ENCODE measurements at regions not wholly inside any gene's neighbourhood (a gene's known extent, or its start where the extent isn't known, plus 50 kb on each side); places are given as distances from the start of the nearest gene placed in this dataset.

DNA sequence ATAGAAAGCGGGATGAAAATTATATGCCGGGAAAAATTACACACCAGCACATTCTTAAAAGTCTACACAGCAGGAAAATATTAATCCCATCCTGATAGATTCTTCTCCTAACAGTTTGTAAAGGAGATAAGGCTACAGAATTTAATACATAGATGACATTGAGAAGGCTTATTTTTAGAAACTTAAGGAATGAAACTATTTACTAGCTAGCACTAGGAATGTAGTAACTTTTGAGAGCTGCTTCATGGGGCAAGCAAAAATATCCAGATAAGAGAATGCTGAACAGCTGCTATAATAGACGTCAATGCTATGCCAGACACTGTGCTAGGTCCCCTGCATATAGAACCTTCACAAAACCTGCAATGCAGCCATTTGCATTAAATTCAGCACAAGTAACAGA, 912.7 kb upstream of the NR2F2 start:
- BruUV-seq (replicated peaks): no TSS peak
- CTCF ChIA-PET: no interaction called here
- Histone ChIP-seq H3K4me3 (ENCODE audit: low read depth, low read length, poor library complexity, severe bottlenecking) (no peak overlapping the region), H3K4me1 (ENCODE audit: insufficient read depth, low read length, poor library complexity, severe bottlenecking) (no peaks in the 10 kb centered on the region), H3K36me3 (ENCODE audit: insufficient read depth, low read length, poor library complexity, severe bottlenecking) (no peaks in the 10 kb centered on the region), H3K27me3 (replicated peaks; ENCODE audit: insufficient read depth, low read depth, low read length, poor library complexity) (no peaks in the 10 kb centered on the region), H3K9me3 (ENCODE audit: low read depth, low read length, poor library complexity, severe bottlenecking) (no peaks in the 10 kb centered on the region), H3K27ac (ENCODE audit: low read depth, low read length, poor library complexity, severe bottlenecking) (no peak overlapping the region)
- intact Hi-C loops (cut with micrococcal nuclease; ENCODE audit: unreplicated experiment): no loop called here
- no peak for TF ChIP-seq EZH2 (IDR thresholded peaks at IDR 0.05; ENCODE audit: borderline replicate concordance, low read depth, low read length, poor library complexity, severe bottlenecking)
- TF ChIP-seq, protein P1, sequence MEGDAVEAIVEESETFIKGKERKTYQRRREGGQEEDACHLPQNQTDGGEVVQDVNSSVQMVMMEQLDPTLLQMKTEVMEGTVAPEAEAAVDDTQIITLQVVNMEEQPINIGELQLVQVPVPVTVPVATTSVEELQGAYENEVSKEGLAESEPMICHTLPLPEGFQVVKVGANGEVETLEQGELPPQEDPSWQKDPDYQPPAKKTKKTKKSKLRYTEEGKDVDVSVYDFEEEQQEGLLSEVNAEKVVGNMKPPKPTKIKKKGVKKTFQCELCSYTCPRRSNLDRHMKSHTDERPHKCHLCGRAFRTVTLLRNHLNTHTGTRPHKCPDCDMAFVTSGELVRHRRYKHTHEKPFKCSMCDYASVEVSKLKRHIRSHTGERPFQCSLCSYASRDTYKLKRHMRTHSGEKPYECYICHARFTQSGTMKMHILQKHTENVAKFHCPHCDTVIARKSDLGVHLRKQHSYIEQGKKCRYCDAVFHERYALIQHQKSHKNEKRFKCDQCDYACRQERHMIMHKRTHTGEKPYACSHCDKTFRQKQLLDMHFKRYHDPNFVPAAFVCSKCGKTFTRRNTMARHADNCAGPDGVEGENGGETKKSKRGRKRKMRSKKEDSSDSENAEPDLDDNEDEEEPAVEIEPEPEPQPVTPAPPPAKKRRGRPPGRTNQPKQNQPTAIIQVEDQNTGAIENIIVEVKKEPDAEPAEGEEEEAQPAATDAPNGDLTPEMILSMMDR (conservative IDR thresholded peaks at IDR 0.05; ENCODE audit: low read depth, low read length): no peak
- no peak for DNase-seq (ENCODE audit: low spot score)
- POLR2A ChIA-PET (ENCODE audit: low non-redundant PET): no interaction called here

DNA sequence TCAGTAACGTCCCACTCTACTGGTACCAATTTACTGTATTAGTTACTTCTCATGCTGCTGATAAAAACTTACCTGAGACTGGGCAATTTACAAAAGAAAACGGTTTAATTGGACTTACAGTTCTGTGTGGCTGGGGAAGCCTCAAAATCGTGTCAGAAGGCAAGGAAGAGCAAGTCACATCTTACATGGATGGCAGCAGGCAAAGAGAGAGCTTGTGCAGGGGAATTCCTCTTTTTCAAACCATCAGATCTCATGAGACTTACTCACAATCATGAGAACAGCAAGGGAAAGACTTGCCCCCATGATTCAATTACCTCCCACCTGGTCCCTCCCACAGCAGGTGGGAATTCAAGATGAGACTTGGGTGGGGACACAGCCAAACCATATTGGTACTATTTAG, 908.2 kb upstream of the NR2F2 start:
- H3K4me3 ChIP-seq (ENCODE audit: low read depth, low read length, poor library complexity, severe bottlenecking): no peak overlapping the region
- H3K9me3 ChIP-seq (ENCODE audit: low read depth, low read length, poor library complexity, severe bottlenecking): peaks cover 11% of the 10 kb centered on the region
- DNase-seq (ENCODE audit: low spot score): no peak
- intact Hi-C loops (cut with micrococcal nuclease; ENCODE audit: unreplicated experiment): no loop called here
- no peaks in the 10 kb centered on the region for H3K4me1 ChIP-seq (ENCODE audit: insufficient read depth, low read length, poor library complexity, severe bottlenecking)
- no TSS peak for BruUV-seq (replicated peaks)
- no peaks in the 10 kb centered on the region for H3K36me3 ChIP-seq (ENCODE audit: insufficient read depth, low read length, poor library complexity, severe bottlenecking)
- POLR2A ChIA-PET (ENCODE audit: low non-redundant PET): no interaction called here
- no peak overlapping the region for H3K27ac ChIP-seq (ENCODE audit: low read depth, low read length, poor library complexity, severe bottlenecking)
- H3K27me3 ChIP-seq (replicated peaks; ENCODE audit: insufficient read depth, low read depth, low read length, poor library complexity): no peaks in the 10 kb centered on the region
- TF ChIP-seq, protein P1 (conservative IDR thresholded peaks at IDR 0.05; ENCODE audit: low read depth, low read length): no peak
- TF ChIP-seq EZH2 (IDR thresholded peaks at IDR 0.05; ENCODE audit: borderline replicate concordance, low read depth, low read length, poor library complexity, severe bottlenecking): no peak
- CTCF ChIA-PET: no interaction called here

DNA sequence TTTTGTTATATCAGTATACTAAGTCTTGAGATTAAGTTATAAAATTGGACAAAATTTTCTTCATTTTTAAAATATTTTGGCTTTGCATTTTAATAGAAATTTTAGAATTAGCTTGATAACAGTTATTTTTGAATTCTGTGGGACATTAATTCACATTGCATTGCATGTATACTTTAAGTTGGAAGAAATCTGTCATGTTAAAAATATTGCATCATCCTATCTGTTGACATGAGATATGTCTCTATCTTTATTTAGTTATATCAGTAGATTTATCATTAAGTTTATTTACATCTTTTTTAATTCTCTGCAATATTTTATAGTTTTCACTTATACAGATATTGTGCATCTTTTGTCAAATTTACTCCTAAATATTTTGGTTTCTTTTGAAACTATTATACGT, 904.6 kb upstream of the NR2F2 start:
- H3K27ac ChIP-seq (ENCODE audit: low read depth, low read length, poor library complexity, severe bottlenecking): no peak overlapping the region
- intact Hi-C loops (cut with micrococcal nuclease; ENCODE audit: unreplicated experiment): no loop called here
- no peaks in the 10 kb centered on the region for H3K36me3 ChIP-seq (ENCODE audit: insufficient read depth, low read length, poor library complexity, severe bottlenecking)
- H3K4me1 ChIP-seq (ENCODE audit: insufficient read depth, low read length, poor library complexity, severe bottlenecking): no peaks in the 10 kb centered on the region
- peaks cover 11% of the 10 kb centered on the region for H3K9me3 ChIP-seq (ENCODE audit: low read depth, low read length, poor library complexity, severe bottlenecking)
- no peak for DNase-seq (ENCODE audit: low spot score)
- no peaks in the 10 kb centered on the region for H3K27me3 ChIP-seq (replicated peaks; ENCODE audit: insufficient read depth, low read depth, low read length, poor library complexity)
- no TSS peak for BruUV-seq (replicated peaks)
- TF ChIP-seq, protein P1 (conservative IDR thresholded peaks at IDR 0.05; ENCODE audit: low read depth, low read length): no peak
- TF ChIP-seq EZH2 (IDR thresholded peaks at IDR 0.05; ENCODE audit: borderline replicate concordance, low read depth, low read length, poor library complexity, severe bottlenecking): no peak
- ChIA-PET CTCF (no interaction called here), POLR2A (ENCODE audit: low non-redundant PET) (no interaction called here)
- no peak overlapping the region for H3K4me3 ChIP-seq (ENCODE audit: low read depth, low read length, poor library complexity, severe bottlenecking)
